ENCODE measurements at regions not wholly inside any gene's neighbourhood (a gene's known extent, or its start where the extent isn't known, plus 50 kb on each side); places are given as distances from the start of the nearest gene placed in this dataset.

DNA sequence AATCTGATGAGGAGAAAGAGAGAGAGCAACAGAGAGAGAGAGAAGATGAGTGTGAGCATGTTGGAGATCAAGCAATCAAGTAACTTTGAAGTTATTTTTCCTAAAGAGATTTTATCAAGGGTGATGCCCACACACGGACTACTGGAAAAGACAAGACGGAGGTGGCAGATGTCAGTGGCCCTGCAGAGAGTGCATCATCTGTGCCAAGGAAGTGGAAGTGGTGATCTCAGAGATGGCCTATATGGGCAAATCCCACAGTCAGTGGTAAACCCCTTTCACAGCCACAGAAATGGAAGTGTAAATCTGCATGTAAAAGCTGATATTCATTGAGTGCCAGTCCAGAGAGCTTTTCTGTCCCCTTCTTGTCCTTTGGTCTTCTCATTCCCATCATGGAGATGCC is 577.2 kb upstream of the AADAT start:
- TF ChIP-seq, protein P1, sequence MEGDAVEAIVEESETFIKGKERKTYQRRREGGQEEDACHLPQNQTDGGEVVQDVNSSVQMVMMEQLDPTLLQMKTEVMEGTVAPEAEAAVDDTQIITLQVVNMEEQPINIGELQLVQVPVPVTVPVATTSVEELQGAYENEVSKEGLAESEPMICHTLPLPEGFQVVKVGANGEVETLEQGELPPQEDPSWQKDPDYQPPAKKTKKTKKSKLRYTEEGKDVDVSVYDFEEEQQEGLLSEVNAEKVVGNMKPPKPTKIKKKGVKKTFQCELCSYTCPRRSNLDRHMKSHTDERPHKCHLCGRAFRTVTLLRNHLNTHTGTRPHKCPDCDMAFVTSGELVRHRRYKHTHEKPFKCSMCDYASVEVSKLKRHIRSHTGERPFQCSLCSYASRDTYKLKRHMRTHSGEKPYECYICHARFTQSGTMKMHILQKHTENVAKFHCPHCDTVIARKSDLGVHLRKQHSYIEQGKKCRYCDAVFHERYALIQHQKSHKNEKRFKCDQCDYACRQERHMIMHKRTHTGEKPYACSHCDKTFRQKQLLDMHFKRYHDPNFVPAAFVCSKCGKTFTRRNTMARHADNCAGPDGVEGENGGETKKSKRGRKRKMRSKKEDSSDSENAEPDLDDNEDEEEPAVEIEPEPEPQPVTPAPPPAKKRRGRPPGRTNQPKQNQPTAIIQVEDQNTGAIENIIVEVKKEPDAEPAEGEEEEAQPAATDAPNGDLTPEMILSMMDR (IDR thresholded peaks at IDR 0.05): no peak
- no peak for TF ChIP-seq EP300 (IDR thresholded peaks at IDR 0.05)
- no peak for TF ChIP-seq POLR2A (IDR thresholded peaks at IDR 0.05)
- no peak for TF ChIP-seq POLR2AphosphoS5 (IDR thresholded peaks at IDR 0.05)
